ENCODE measurements at regions not wholly inside any gene's neighbourhood (a gene's known extent, or its start where the extent isn't known, plus 50 kb on each side); places are given as distances from the start of the nearest gene placed in this dataset.
"Not testable (repeated sequence)": the region's sequence is repeated elsewhere in the genome, so short reads cannot be mapped to it uniquely, and the experiment has no call there.

- no peak for DNase-seq (ENCODE audit: low read depth in 2 of 3, low spot score in 2 of 3)
Measured at GRCh38 chr5:89190515-89191265, 307.7 kb upstream of the MEF2C start.

GRCh38 chr5:89187883-89188465 is 305.0 kb upstream of the MEF2C start:
- DNase-seq (ENCODE audit: low read depth in 2 of 3, low spot score in 2 of 3), result no peak

GRCh38 chr5:89187268-89187667 is 304.3 kb upstream of the MEF2C start:
- no peak for DNase-seq (ENCODE audit: low read depth in 2 of 3, low spot score in 2 of 3)

GRCh38 chr5:89181546-89181945 is 298.6 kb upstream of the MEF2C start:
- no peak for DNase-seq (ENCODE audit: low read depth in 2 of 3, low spot score in 2 of 3)

- no peak for DNase-seq (ENCODE audit: low read depth in 2 of 3, low spot score in 2 of 3)
Measured at GRCh38 chr5:89179731-89180130, 296.7 kb upstream of the MEF2C start.

GRCh38 chr5:89178541-89178940 is 295.6 kb upstream of the MEF2C start:
- DNase-seq (ENCODE audit: low read depth in 2 of 3, low spot score in 2 of 3), result no peak

- no peak for DNase-seq (ENCODE audit: low read depth in 2 of 3, low spot score in 2 of 3)
Measured at GRCh38 chr5:89173528-89173927, 290.5 kb upstream of the MEF2C start.

GRCh38 chr5:89168766-89169165 is 285.8 kb upstream of the MEF2C start:
- DNase-seq (ENCODE audit: low read depth in 2 of 3, low spot score in 2 of 3), result no peak

- DNase-seq (ENCODE audit: low read depth in 2 of 3, low spot score in 2 of 3), result not testable (repeated sequence)
Measured at GRCh38 chr5:89164703-89165102, 281.7 kb upstream of the MEF2C start.

GRCh38 chr5:89156226-89156625 is 273.2 kb upstream of the MEF2C start:
- no peak for DNase-seq (ENCODE audit: low read depth in 2 of 3, low spot score in 2 of 3)

GRCh38 chr5:89147031-89147430 is 264.0 kb upstream of the MEF2C start:
- no peak for DNase-seq (ENCODE audit: low read depth in 2 of 3, low spot score in 2 of 3)

- DNase-seq (ENCODE audit: low read depth in 2 of 3, low spot score in 2 of 3), result no peak
Measured at GRCh38 chr5:89137148-89137547, 254.2 kb upstream of the MEF2C start.

- DNase-seq (ENCODE audit: low read depth in 2 of 3, low spot score in 2 of 3), result no peak
Measured at GRCh38 chr5:89133975-89134374, 251.0 kb upstream of the MEF2C start.

- DNase-seq (ENCODE audit: low read depth in 2 of 3, low spot score in 2 of 3), result no peak
Measured at GRCh38 chr5:89133129-89133528, 250.1 kb upstream of the MEF2C start.

- DNase-seq (ENCODE audit: low read depth in 2 of 3, low spot score in 2 of 3), result no peak
Measured at GRCh38 chr5:89130851-89131250, 247.9 kb upstream of the MEF2C start.

- no peak for DNase-seq (ENCODE audit: low read depth in 2 of 3, low spot score in 2 of 3)
Measured at GRCh38 chr5:89129941-89130340, 247.0 kb upstream of the MEF2C start.

GRCh38 chr5:89128906-89129625 is 246.1 kb upstream of the MEF2C start:
- no peak for DNase-seq (ENCODE audit: low read depth in 2 of 3, low spot score in 2 of 3)

GRCh38 chr5:89128092-89128491 is 245.1 kb upstream of the MEF2C start:
- DNase-seq (ENCODE audit: low read depth in 2 of 3, low spot score in 2 of 3), result no peak

GRCh38 chr5:89127191-89127590 is 244.2 kb upstream of the MEF2C start:
- no peak for DNase-seq (ENCODE audit: low read depth in 2 of 3, low spot score in 2 of 3)

- no peak for DNase-seq (ENCODE audit: low read depth in 2 of 3, low spot score in 2 of 3)
Measured at GRCh38 chr5:89125372-89125771, 242.4 kb upstream of the MEF2C start.

- DNase-seq (ENCODE audit: low read depth in 2 of 3, low spot score in 2 of 3), result no peak
Measured at GRCh38 chr5:89123581-89123980, 240.6 kb upstream of the MEF2C start.

GRCh38 chr5:89120719-89121118 is 237.7 kb upstream of the MEF2C start:
- no peak for DNase-seq (ENCODE audit: low read depth in 2 of 3, low spot score in 2 of 3)

Data from activated CD8-positive, alpha-beta memory T cell treated with anti-CD3 and anti-CD28 coated beads for 48 hours (primary cell).